Heart right ventricle (tissue), 16 donors: ENCODE measurements at regions not wholly inside any gene's neighbourhood (a gene's known extent, or its start where the extent isn't known, plus 50 kb on each side); places are given as distances from the start of the nearest gene placed in this dataset.

Source experiments
- ATAC-seq, 8 donors: fragments of 200-7000 bp; cut with Tn5 transposase; one replicate each; pipeline ENCODE4 v1.9.1; 2020; ENCODE audit warnings: mild to moderate bottlenecking in 8 of 8, moderate library complexity in 8 of 8, moderate number of reproducible peaks in 1 of 8
- DNase-seq, 2 donors: peaks; one replicate each; pipeline ENCODE4 v3.0.0-alpha.2; 2020
- H3K27ac ChIP-seq, 10 donors: fragments of 200-600 bp; sonication (generic) in 2 of 10; one replicate each; pipeline versions ENCODE4 v1.5.0 to v1.8.0; 2020 to 2022; ENCODE audit warnings: mild to moderate bottlenecking in 3 of 10
- H3K27me3 ChIP-seq, 7 donors: fragments of 200-600 bp; one replicate each; pipeline ENCODE4 v1.8.0; 2021 to 2022; ENCODE audit warnings: mild to moderate bottlenecking in 2 of 7
- H3K36me3 ChIP-seq, 9 donors: fragments of 200-600 bp; sonication (generic) in 1 of 9; one replicate each; pipeline versions ENCODE4 v1.5.0 to v1.8.0; 2020 to 2022; ENCODE audit warnings: mild to moderate bottlenecking in 2 of 9
- H3K4me1 ChIP-seq, 9 donors: fragments of 200-600 bp; sonication (generic) in 1 of 9; one replicate each; pipeline versions ENCODE4 v1.5.0 to v1.8.0; 2020 to 2022; ENCODE audit warnings: mild to moderate bottlenecking in 4 of 9
- H3K4me3 ChIP-seq, 10 donors: fragments of 200-600 bp; sonication (generic) in 2 of 10; one replicate each; pipeline versions ENCODE4 v1.5.0 to v1.8.0; 2020 to 2022; ENCODE audit warnings: mild to moderate bottlenecking in 7 of 10, moderate library complexity in 2 of 10
- H3K9me3 ChIP-seq, 11 donors: fragments of 200-600 bp in 10 of 11; sonication (generic) in 2 of 11; one replicate each; pipeline versions ENCODE4 v1.5.0 to v1.8.0; 2013 to 2022; ENCODE audit warnings: mild to moderate bottlenecking in 2 of 11, control low read depth in 1 of 11, moderate library complexity in 1 of 11
- CTCF ChIP-seq, 9 donors: fragments of 200-600 bp; sonication (generic) in 2 of 9; IDR thresholded peaks; one replicate each; pipeline versions ENCODE4 v1.5.0 to v1.8.0; 2021 to 2022; ENCODE audit warnings: antibody characterized with exemption in 9 of 9, mild to moderate bottlenecking in 5 of 9, moderate library complexity in 1 of 9
- WGBS, 2 donors: extraction: QIAGEN DNeasy Blood & Tissue Kit; methylation state at CpG; one replicate each; pipeline ENCODE4 v1.1.7; 2013; ENCODE audit warnings: inconsistent platforms in 1 of 2; 5-methylcytosine and 5-hydroxymethylcytosine counted together
- intact Hi-C, 10 donors: fragments of 100-400 bp; cut with DNase I; formaldehyde crosslinking; loops; one replicate each; pipeline versions ENCODE4 v1.11.1 to v1.14.2; 2022
- donor health status: Arrhythmogenic right ventricular cardiomyopathy.
- donor health status: ischemic (EF 13 %, LVEDD 7.1; RV severe dilation, severe dysfunction).
- donor health status: healthy with polysubstance abuse.
- donor health status: DM: no; HTN: yes; CAD: no.
- donor health status: DM: no; HTN: no; CAD: no.
- donor health status: ischemic (EF 25% LVEDD 6.9; RV normal size, moderate dysfunction).
- donor health status: ischemic (EF 25% LVEDD 5.7; RV mildly dilated, moderate dysfunction).
- donor health status: healthy.
- donor health status: DM: yes; HTN: yes; CAD: no.
- donor health status: Ischemic cardiomyopathy.
- donor health status: ischemic (EF 35%, LVEDD 5.7; RV mildly dilated, moderate dysfunction).
- donor health status: nonischemic (EF 11% LVEDD 7.7; RV severe dilation, severe dysfunction).
- donor health status: DM: yes; HTN: yes; CAD: no.
- donor health status: PGD.
- donor health status: ischemic (EF 29% LVEDD 5.4; RV normal size, mild dysfunction).
- donor health status: nonischemic (EF 23%, LVEDD 6.1; RV moderate dilation, normal function).

GRCh38 chr2:111633189-111633588, 250.8 kb downstream of the ANAPC1 start:
- WGBS, 2 donors, result 91 to 94% methylated on average over 2 of the region's 2 CpGs
- no peaks in the 10 kb centered on the region for H3K36me3 ChIP-seq
- H3K4me1 ChIP-seq, result peaks cover 0 to 22% (median 0%) of the 10 kb centered on the region in 9 donors
- H3K9me3 ChIP-seq, result peaks cover 0 to 39% (median 19%) of the 10 kb centered on the region in 11 donors
- no peak overlapping the region for H3K27ac ChIP-seq
- no peak overlapping the region for H3K4me3 ChIP-seq
- intact Hi-C loops, result no loop called here
- TF ChIP-seq CTCF (IDR thresholded peaks at IDR 0.05), result no peak
- H3K27me3 ChIP-seq, result no peaks in the 10 kb centered on the region
- no peak for DNase-seq
- ATAC-seq, result no peak

- H3K36me3 ChIP-seq, result no peaks in the 10 kb centered on the region
- H3K4me3 ChIP-seq, result no peak overlapping the region
- intact Hi-C loops, result no loop called here
- ATAC-seq, result no peak
- no peak for TF ChIP-seq CTCF (IDR thresholded peaks at IDR 0.05)
- DNase-seq, result no peak
- no peak overlapping the region for H3K27ac ChIP-seq
- WGBS, 2 donors, result 61 to 69% methylated on average over 6 of the region's 6 CpGs
- no peaks in the 10 kb centered on the region for H3K27me3 ChIP-seq
- peaks cover 0 to 39% (median 15%) of the 10 kb centered on the region in 11 donors for H3K9me3 ChIP-seq
- peaks cover 0 to 22% (median 0%) of the 10 kb centered on the region in 9 donors for H3K4me1 ChIP-seq
These were observed 250.3 kb downstream of the ANAPC1 start for GRCh38 chr2:111633643-111634042.

GRCh38 chr2:111634050-111634794, 249.8 kb downstream of the ANAPC1 start:
- Histone ChIP-seq H3K4me3 (no peak overlapping the region), H3K27me3 (no peaks in the 10 kb centered on the region), H3K27ac (no peak overlapping the region), H3K9me3 (peaks cover 0 to 34% (median 11%) of the 10 kb centered on the region in 11 donors), H3K36me3 (no peaks in the 10 kb centered on the region), H3K4me1 (peaks cover 0 to 22% (median 0%) of the 10 kb centered on the region in 9 donors)
- no peak for TF ChIP-seq CTCF (IDR thresholded peaks at IDR 0.05)
- WGBS, 2 donors, result 78 to 80% methylated on average over 2 of the region's 2 CpGs
- no peak for DNase-seq
- no peak for ATAC-seq
- intact Hi-C loops, result no loop called here

GRCh38 chr2:111634995-111635538, 248.9 kb downstream of the ANAPC1 start:
- intact Hi-C loops, result no loop called here
- ATAC-seq (no peak), DNase-seq (no peak)
- Histone ChIP-seq H3K36me3 (no peaks in the 10 kb centered on the region), H3K9me3 (peaks cover 0 to 25% (median 4%) of the 10 kb centered on the region in 11 donors), H3K27me3 (no peaks in the 10 kb centered on the region), H3K4me1 (peaks cover 0 to 22% (median 0%) of the 10 kb centered on the region in 9 donors), H3K27ac (no peak overlapping the region), H3K4me3 (no peak overlapping the region)
- WGBS, 2 donors, result 71 to 74% methylated on average over 4 of the region's 4 CpGs
- TF ChIP-seq CTCF (IDR thresholded peaks at IDR 0.05), result no peak
